Cardiac fibroblast (primary cell): ENCODE measurements at regions not wholly inside any gene's neighbourhood (a gene's known extent, or its start where the extent isn't known, plus 50 kb on each side); places are given as distances from the start of the nearest gene placed in this dataset.

ENCODE experiments used
- DNase-seq, 2 donors: peaks; one replicate each; pipeline versions ENCODE4 v3.0.0 to v3.0.0-alpha.2; 2010; ENCODE audit warnings: low read depth in 2 of 2
- H3K4me3 ChIP-seq, 2 donors: replicated peaks in 1 of 2; 1 replicate in 1 of 2; 2 replicates in 1 of 2; pipeline ENCODE4 v1.5.1; 2011; ENCODE audit warnings: low read depth in 2 of 2, low read length in 2 of 2, mild to moderate bottlenecking in 2 of 2, moderate library complexity in 1 of 2
- CTCF ChIP-seq: IDR thresholded peaks from one replicate; pipeline ENCODE4 v1.5.1; 2011; ENCODE audit warnings: low read depth, mild to moderate bottlenecking, low read length, inconsistent platforms

- DNase-seq = no peak
- TF ChIP-seq CTCF = no peak
Measured at GRCh38 chr14:81668626-81669274, 135.1 kb upstream of the SEL1L start.

GRCh38 chr14:81669308-81669707 is 135.7 kb upstream of the SEL1L start:
- no peak for DNase-seq
- TF ChIP-seq CTCF = no peak
- no peak overlapping the region for H3K4me3 ChIP-seq

More at GRCh38 chr14:81668626-81669274, 135.1 kb upstream of the SEL1L start:
- H3K4me3 ChIP-seq = no peak overlapping the region

- DNase-seq = no peak
- H3K4me3 ChIP-seq = no peak overlapping the region
- no peak for TF ChIP-seq CTCF
Measured at GRCh38 chr14:81673930-81674329, 140.3 kb upstream of the SEL1L start.

GRCh38 chr14:81676395-81676794 is 142.7 kb upstream of the SEL1L start:
- no peak for DNase-seq
- no peak overlapping the region for H3K4me3 ChIP-seq
- TF ChIP-seq CTCF = no peak

- H3K4me3 ChIP-seq = no peak overlapping the region
- TF ChIP-seq CTCF = no peak
- DNase-seq = no peak
Measured at GRCh38 chr14:81676879-81677278, 143.2 kb upstream of the SEL1L start.

- no peak for DNase-seq
- H3K4me3 ChIP-seq = no peak overlapping the region
- no peak for TF ChIP-seq CTCF
Measured at GRCh38 chr14:81677736-81678135, 144.1 kb upstream of the SEL1L start.

- H3K4me3 ChIP-seq = no peak overlapping the region
- TF ChIP-seq CTCF = no peak
- DNase-seq = no peak
Measured at GRCh38 chr14:81679226-81679625, 145.6 kb upstream of the SEL1L start.
